HG02763 (cell line): ENCODE measurements at regions not wholly inside any gene's neighbourhood (a gene's known extent, or its start where the extent isn't known, plus 50 kb on each side); places are given as distances from the start of the nearest gene placed in this dataset.
"Not testable (repeated sequence)": the region's sequence is repeated elsewhere in the genome, so short reads cannot be mapped to it uniquely, and the experiment has no call there.

Source experiments
- ATAC-seq: cut with Tn5 transposase; IDR thresholded peaks from one replicate; pipeline ENCODE4 v1.9.1; 2021; ENCODE audit warnings: mild to moderate bottlenecking, moderate library complexity; ENCODE audit not compliant: unreplicated experiment

GRCh38 chr6:170067181-170067641, 223.7 kb downstream of the DLL1 start:
- no peak for ATAC-seq

- no peak for ATAC-seq
These were observed 224.2 kb downstream of the DLL1 start for GRCh38 chr6:170066679-170067078.

GRCh38 chr6:170063851-170064602, 226.9 kb downstream of the DLL1 start:
- ATAC-seq, result no peak

GRCh38 chr6:170063431-170063830, 227.4 kb downstream of the DLL1 start:
- no peak for ATAC-seq

GRCh38 chr6:170062915-170063241, 228.0 kb downstream of the DLL1 start:
- no peak for ATAC-seq

- ATAC-seq, result no peak
These were observed 228.5 kb downstream of the DLL1 start for GRCh38 chr6:170062209-170062914.

GRCh38 chr6:170058878-170059485, 231.9 kb downstream of the DLL1 start:
- no peak for ATAC-seq

- ATAC-seq, result no peak
These were observed 232.7 kb downstream of the DLL1 start for GRCh38 chr6:170057961-170058877.

GRCh38 chr6:170057034-170057734, 233.7 kb downstream of the DLL1 start:
- no peak for ATAC-seq

- ATAC-seq, result no peak
These were observed 234.6 kb downstream of the DLL1 start for GRCh38 chr6:170056278-170056711.

- not testable (repeated sequence) for ATAC-seq
These were observed 235.1 kb downstream of the DLL1 start for GRCh38 chr6:170055797-170056196.

- no peak for ATAC-seq
These were observed 236.8 kb downstream of the DLL1 start for GRCh38 chr6:170053966-170054661.

- no peak for ATAC-seq
These were observed 237.7 kb downstream of the DLL1 start for GRCh38 chr6:170052991-170053821.

GRCh38 chr6:170051229-170052172, 239.4 kb downstream of the DLL1 start:
- ATAC-seq, result no peak

- no peak for ATAC-seq
These were observed 240.3 kb downstream of the DLL1 start for GRCh38 chr6:170050591-170051041.

- no peak for ATAC-seq
These were observed 241.0 kb downstream of the DLL1 start for GRCh38 chr6:170049641-170050561.
